ENCODE measurements at regions not wholly inside any gene's neighbourhood (a gene's known extent, or its start where the extent isn't known, plus 50 kb on each side); places are given as distances from the start of the nearest gene placed in this dataset.

- TF ChIP-seq GABPA (IDR thresholded peaks at IDR 0.05; ENCODE audit: low read depth) (no peak), ZBTB33 (IDR thresholded peaks at IDR 0.05) (no peak), TAF1 (IDR thresholded peaks at IDR 0.05; ENCODE audit: borderline replicate concordance, low read depth, low read length) (no peak; the same call in 1 of the 2 replicates), CEBPZ (IDR thresholded peaks at IDR 0.05; ENCODE audit: low read depth, low read length) (no peak), KAT2A (conservative IDR thresholded peaks at IDR 0.05; ENCODE audit: control insufficient read depth, low read depth, low read length) (no peak), CREM (IDR thresholded peaks at IDR 0.05; ENCODE audit: low read depth) (peak; percentile 38; the same call in 1 of the 2 replicates), MAX (IDR thresholded peaks at IDR 0.05; ENCODE audit: low read depth, low read length) (peak; percentile 47), HSF1 (IDR thresholded peaks at IDR 0.05; ENCODE audit: low read depth, low read length) (no peak), ZNF687 (IDR thresholded peaks at IDR 0.05) (0 out of 2 replicates have a peak, but pooled peaks have one; percentile 28), RAD51 (IDR thresholded peaks at IDR 0.05) (peak; percentile 47; the same call in 1 of the 2 replicates), BMI1 (IDR thresholded peaks at IDR 0.05; ENCODE audit: borderline replicate concordance) (no peak), KLF5 (IDR thresholded peaks at IDR 0.05; ENCODE audit: partially characterized antibody) (no peak), DPF2 (IDR thresholded peaks at IDR 0.05) (no peak), FOXK2 (IDR thresholded peaks at IDR 0.05) (no peak), EGR1 (IDR thresholded peaks at IDR 0.05; ENCODE audit: borderline replicate concordance in 1 of 2, low read depth in 2 of 2, low read length in 2 of 2) (peak in 1 of 2 experiments; percentile 40; a peak in 1 of 3 replicates), BRCA1 (IDR thresholded peaks at IDR 0.05; ENCODE audit: low read depth, low read length) (no peak), TCF3 (IDR thresholded peaks at IDR 0.05; ENCODE audit: borderline replicate concordance, insufficient read depth, low read depth, low read length) (no peak), MYC (IDR thresholded peaks at IDR 0.05; ENCODE audit: insufficient read depth, insufficient read length, insufficient replicate concordance, low read length, severe bottlenecking) (no peak), CREB1 (IDR thresholded peaks at IDR 0.05; ENCODE audit: low read depth) (0 out of 2 replicates have a peak, but pooled peaks have one; percentile 28)
These were observed 80.4 kb upstream of the AK4 start (continued) for GRCh38 chr1:65067491-65068201.
